ENCODE measurements at regions not wholly inside any gene's neighbourhood (a gene's known extent, or its start where the extent isn't known, plus 50 kb on each side); places are given as distances from the start of the nearest gene placed in this dataset.
"Not testable (repeated sequence)": the region's sequence is repeated elsewhere in the genome, so short reads cannot be mapped to it uniquely, and the experiment has no call there.

DNA sequence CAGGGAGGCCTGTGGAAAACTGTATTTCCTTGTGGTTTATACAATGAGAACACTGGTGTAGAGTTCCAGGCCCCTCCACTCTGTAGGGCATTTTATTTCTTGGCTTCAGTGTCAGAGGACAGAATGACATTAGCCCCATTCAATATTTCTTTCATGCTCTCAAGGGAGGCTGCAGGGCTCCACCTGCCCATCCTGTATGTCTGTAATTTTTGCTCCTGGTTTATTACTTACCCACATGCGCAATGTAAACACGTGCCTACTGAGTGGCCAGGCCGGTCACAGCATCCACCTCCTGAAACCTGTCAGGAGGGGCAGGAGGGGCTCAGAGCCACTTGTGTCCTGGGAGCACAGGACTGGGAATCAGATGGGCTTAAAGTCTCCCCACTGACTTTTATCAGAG is 82.4 kb downstream of the GADD45G start:
- DNase-seq (no peak), ATAC-seq (ENCODE audit: poor library complexity) (no peak)
- intact Hi-C loops (cut with DNase I), result no loop called here

DNA sequence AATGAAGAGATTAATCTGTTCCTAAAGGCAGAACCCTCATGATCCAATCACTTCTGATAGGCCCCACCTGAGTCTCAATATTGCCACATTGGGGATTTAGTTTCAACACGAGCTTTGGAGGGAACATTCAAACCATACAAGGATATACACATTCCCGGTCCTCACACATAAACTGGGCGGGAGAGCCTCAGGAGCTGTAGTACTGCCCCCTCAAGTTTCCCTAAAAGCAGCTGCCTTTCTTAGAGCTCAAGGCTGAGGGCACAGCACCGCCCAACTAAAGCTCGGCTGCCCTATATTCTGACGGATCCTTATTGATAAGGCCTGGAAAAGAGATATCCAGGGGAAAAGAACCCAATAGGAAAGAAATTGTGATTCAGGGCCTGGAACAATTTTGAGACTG is 83.0 kb downstream of the GADD45G start:
- no peak for ATAC-seq (ENCODE audit: poor library complexity)
- intact Hi-C loops (cut with DNase I), result no loop called here
- DNase-seq, result no peak

DNA sequence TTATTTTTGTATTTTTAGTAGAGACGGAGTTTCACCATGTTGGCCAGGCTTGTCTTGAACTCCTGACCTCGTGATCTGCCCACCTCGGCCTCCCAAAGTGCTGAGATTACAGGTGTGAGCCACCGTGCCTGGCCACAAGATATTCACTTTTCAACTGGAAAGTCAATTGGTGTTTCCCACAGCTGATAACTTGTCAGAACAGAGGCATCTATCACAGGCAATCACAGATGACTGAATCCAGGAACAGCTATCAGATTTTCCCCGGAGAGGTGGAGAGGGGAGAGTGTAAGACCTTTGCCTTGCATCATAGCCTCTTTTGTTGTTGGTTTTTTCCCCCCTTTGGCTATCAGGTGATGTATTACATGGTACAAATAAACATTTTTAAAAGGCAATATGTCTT is 84.5 kb downstream of the GADD45G start:
- ATAC-seq (ENCODE audit: poor library complexity); DNase-seq; intact Hi-C loops (cut with DNase I): not testable (repeated sequence)

GRCh38 chr9:89690334-89690912 is 85.6 kb downstream of the GADD45G start:
- no peak for DNase-seq
- ATAC-seq (ENCODE audit: poor library complexity), result no peak
- intact Hi-C loops (cut with DNase I), result no loop called here

GRCh38 chr9:89695441-89695891 is 90.7 kb downstream of the GADD45G start:
- DNase-seq (no peak), ATAC-seq (ENCODE audit: poor library complexity) (no peak)
- intact Hi-C loops (cut with DNase I), result no loop called here

- not testable (repeated sequence) for DNase-seq; ATAC-seq (ENCODE audit: poor library complexity)
These were observed 91.2 kb downstream of the GADD45G start for GRCh38 chr9:89695979-89696378.

DNA sequence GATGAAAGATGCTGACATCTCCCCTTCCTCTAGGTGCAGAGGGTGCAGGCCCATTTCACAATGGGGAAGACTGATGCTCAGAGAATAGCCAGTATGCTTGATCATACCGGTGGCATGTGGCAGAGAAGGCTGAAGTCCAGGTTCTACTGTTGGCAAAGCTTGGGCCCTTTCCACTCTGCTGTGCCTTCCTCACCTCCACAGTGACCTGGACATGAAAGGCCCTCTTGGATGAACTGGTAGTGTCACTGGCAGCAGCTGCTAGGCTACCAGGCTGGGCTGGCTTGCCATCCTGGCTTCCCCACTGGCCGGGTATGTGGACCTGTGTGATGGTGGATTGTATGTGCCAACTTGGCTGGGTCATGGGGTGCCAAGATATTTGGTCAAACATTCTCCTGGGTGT is 92.0 kb downstream of the GADD45G start:
- intact Hi-C loops (cut with DNase I), result no loop called here
- ATAC-seq (ENCODE audit: poor library complexity), result no peak
- DNase-seq, result no peak

More at GRCh38 chr9:89695979-89696378, 91.2 kb downstream of the GADD45G start:
- intact Hi-C loops (cut with DNase I), result not testable (repeated sequence)

DNA sequence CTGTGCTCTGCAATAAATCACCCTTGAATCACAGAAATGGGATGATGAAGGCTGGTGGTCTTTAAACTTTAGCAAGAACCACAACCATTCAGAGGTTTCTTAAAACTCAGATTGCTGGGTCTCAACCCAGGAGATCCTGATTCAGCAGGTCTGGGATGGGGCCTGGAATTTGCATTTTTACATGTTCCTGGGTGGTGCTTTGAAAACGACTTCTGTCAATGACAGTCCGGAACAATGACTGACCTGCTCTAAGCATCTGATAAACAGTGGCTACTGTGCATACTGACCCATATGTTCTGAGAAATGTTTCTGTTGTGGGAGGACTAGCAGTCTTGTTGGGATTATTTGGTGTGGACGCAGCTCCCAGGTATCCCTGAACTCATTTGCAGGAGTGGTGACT is 92.7 kb downstream of the GADD45G start:
- no peak for DNase-seq
- intact Hi-C loops (cut with DNase I), result no loop called here
- ATAC-seq (ENCODE audit: poor library complexity), result no peak

GRCh38 chr9:89698411-89699005 is 93.7 kb downstream of the GADD45G start:
- no peak for DNase-seq
- no peak for ATAC-seq (ENCODE audit: poor library complexity)
- intact Hi-C loops (cut with DNase I), result no loop called here

GRCh38 chr9:89699646-89700045 is 94.8 kb downstream of the GADD45G start:
- no peak for DNase-seq
- intact Hi-C loops (cut with DNase I), result no loop called here
- no peak for ATAC-seq (ENCODE audit: poor library complexity)

GRCh38 chr9:89701221-89701798 is 96.5 kb downstream of the GADD45G start:
- DNase-seq (no peak), ATAC-seq (ENCODE audit: poor library complexity) (no peak)
- intact Hi-C loops (cut with DNase I), result no loop called here

- no peak for DNase-seq
- ATAC-seq (ENCODE audit: poor library complexity), result no peak
- intact Hi-C loops (cut with DNase I), result no loop called here
These were observed 97.6 kb downstream of the GADD45G start for GRCh38 chr9:89702401-89702800.

DNA sequence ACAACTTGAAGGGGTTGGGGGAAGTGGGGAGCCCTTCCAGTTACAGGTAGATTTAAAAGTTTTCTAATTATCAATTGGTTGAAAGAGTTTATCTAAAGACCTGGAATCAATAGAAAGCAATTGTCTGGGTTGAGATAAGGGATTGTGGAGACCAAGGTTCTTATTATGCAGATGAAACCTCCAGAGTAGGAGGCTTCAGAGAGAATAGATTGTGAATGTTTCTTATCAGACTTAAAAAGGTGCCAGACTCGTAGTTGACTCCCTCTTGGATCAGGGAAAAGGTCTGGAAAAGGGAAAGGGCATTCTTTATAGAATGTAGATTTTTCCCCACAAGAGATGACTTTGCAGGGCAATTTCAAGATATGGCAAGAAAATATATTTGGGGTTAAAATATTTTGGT is 100.8 kb downstream of the GADD45G start:
- no peak for DNase-seq
- ATAC-seq (ENCODE audit: poor library complexity), result no peak
- intact Hi-C loops (cut with DNase I), result no loop called here

DNA sequence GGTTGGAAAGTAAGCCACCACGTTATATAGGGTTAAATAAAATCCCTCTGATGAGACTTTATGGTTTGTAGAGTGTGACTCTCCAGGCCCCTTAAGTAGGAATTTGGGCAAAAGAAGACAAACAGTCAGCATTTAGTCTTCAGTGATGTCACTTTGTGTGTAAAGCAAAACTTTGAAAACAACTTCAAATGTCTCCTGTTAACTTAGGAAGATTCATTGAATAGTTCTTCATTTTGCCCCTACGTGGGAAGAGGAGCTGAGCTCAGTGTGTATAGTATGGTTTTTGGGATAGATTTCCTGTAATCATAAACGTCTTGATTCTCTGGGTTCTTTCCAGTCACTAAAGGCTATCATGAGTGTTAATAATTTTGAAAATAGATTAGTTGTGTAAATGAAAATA is 101.3 kb downstream of the GADD45G start:
- intact Hi-C loops (cut with DNase I), result no loop called here
- DNase-seq (no peak), ATAC-seq (ENCODE audit: poor library complexity) (no peak)

DNA sequence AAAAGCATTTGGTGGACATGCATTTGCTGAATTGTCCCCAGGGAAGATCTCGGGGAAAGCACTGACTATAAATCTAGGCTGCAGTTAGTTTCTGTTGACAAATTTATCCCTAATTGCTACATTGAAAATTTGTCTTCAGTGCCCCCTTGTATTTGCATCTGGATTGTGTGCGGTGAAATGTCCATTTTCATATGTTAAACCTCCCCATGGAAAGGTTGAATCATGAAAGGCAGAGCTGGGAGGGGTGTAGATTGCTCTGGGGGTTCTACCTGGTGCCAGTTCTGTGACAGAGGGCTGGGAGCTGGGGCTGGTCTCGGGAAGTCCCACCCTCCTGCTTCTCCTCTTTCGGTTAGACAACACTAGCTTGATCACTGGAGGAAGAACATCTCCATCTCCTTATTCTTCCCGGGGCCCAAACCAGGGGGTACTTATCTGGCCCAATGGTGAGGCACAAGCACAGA is 101.9 kb downstream of the GADD45G start:
- ATAC-seq (ENCODE audit: poor library complexity) (no peak), DNase-seq (no peak)
- intact Hi-C loops (cut with DNase I), result no loop called here

- DNase-seq (no peak), ATAC-seq (ENCODE audit: poor library complexity) (peak; percentile 51)
- intact Hi-C loops (cut with DNase I), result no loop called here
These were observed 105.9 kb downstream of the GADD45G start for GRCh38 chr9:89710697-89711096.

DNA sequence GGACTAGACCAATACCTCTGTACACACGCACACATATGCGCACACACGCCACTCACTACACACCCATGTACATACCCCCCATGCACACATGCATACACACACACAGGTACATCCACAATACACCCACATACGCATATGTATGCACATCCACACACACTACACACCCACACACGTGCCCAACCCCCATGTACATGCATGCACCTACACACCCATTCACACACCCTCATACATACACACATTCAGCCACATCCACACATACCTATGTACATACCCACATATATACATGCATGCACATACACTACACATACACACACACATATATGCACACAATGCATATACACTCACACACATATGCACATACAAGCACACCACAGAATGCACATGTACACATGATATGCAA is 107.1 kb downstream of the GADD45G start:
- intact Hi-C loops (cut with DNase I), result no loop called here
- no peak for ATAC-seq (ENCODE audit: poor library complexity)
- no peak for DNase-seq

GRCh38 chr9:89712283-89712682 is 107.5 kb downstream of the GADD45G start:
- DNase-seq, result no peak
- no peak for ATAC-seq (ENCODE audit: poor library complexity)
- intact Hi-C loops (cut with DNase I), result no loop called here

- intact Hi-C loops (cut with DNase I), result no loop called here
- no peak for DNase-seq
- ATAC-seq (ENCODE audit: poor library complexity), result no peak
These were observed 109.5 kb downstream of the GADD45G start for GRCh38 chr9:89714321-89714720.

DNA sequence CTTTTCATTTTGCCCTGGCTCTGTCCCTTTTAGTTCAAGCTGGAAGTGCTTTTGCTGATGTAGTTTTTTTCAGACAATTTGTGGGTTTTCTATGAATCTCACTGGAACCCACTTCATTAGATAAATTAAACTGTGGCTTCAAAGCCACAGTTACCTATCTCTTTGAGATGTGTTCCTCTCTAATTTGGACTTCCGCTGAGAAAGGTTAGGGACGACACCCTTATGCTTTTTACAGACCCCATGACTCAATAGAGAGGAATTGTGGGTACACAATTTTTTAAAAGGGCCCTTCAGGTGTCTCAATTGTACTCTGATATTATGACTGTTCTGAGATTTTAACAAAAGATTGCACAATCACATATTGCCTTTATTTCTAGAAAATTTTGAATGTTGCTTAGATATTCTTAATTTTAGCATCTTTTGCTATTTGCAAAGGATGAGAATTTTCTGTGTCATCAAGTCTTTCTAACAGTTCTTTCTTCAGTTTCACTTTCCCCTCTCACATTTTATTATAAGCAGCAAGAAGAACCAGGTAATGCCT is 110.6 kb downstream of the GADD45G start:
- ATAC-seq (ENCODE audit: poor library complexity) (no peak), DNase-seq (no peak)
- intact Hi-C loops (cut with DNase I), result no loop called here

Measured in Right ventricle myocardium superior (tissue), 1 donor.